ENCODE measurements at regions not wholly inside any gene's neighbourhood (a gene's known extent, or its start where the extent isn't known, plus 50 kb on each side); places are given as distances from the start of the nearest gene placed in this dataset.

GRCh38 chr10:52631146-52631545 lies 141.4 kb downstream of the MBL2 start:
- H3K4me1 ChIP-seq (ENCODE audit: control insufficient read depth, insufficient read depth, low read length) = no peaks in the 10 kb centered on the region
- no peak overlapping the region for H4K91ac ChIP-seq (ENCODE audit: insufficient read depth, low read depth, low read length)
- 71% methylated on average over 1 of the region's 2 CpGs; no CpG with 5 or more reads in 1 of the 2 experiments for WGBS, 2 experiments (ENCODE audit: extremely low coverage in 2 of 2, insufficient read length in 1 of 2)
- no peak overlapping the region for H4K5ac ChIP-seq (ENCODE audit: low read depth, low read length)
- H2BK120ac ChIP-seq (ENCODE audit: low read depth, low read length) = no peak overlapping the region
- no peak overlapping the region for H3K56ac ChIP-seq (ENCODE audit: extremely low read depth, insufficient read depth, low read length)
- no peak overlapping the region for H4K8ac ChIP-seq (ENCODE audit: low read depth in 2 of 2, low read length in 2 of 2)
- no peak overlapping the region for H3K14ac ChIP-seq (replicated peaks; ENCODE audit: low read depth, low read length)
- H3K23ac ChIP-seq (ENCODE audit: low read depth, low read length) = no peak overlapping the region
- H3K18ac ChIP-seq (ENCODE audit: low read depth, low read length) = no peak overlapping the region
- ATAC-seq (ENCODE audit: low read depth) = no peak
- no peak overlapping the region for H3K4me3 ChIP-seq (ENCODE audit: insufficient read depth, low read depth, low read length)
- no peak overlapping the region for H3K4ac ChIP-seq (ENCODE audit: low read depth, low read length)
- H2AK9ac ChIP-seq (replicated peaks; ENCODE audit: low read depth, low read length, poor library complexity) = no peak overlapping the region
- no peak overlapping the region for H3K9ac ChIP-seq (ENCODE audit: low read depth, low read length)
- H2AK5ac ChIP-seq (ENCODE audit: low read depth, low read length) = no peak overlapping the region
- no peaks in the 10 kb centered on the region for H3K79me1 ChIP-seq (ENCODE audit: low read depth in 1 of 2, low read length in 2 of 2)
- H4K20me1 ChIP-seq (ENCODE audit: insufficient read depth, low read length) = no peaks in the 10 kb centered on the region
- in situ Hi-C loops (cut with MboI; ENCODE audit: low sequenced_read_pairs) = no loop called here
- ChIA-PET CTCF (no interaction called here), POLR2A (ENCODE audit: unreplicated experiment) (no interaction called here)
- no peak for DNase-seq
- H3K27ac ChIP-seq (ENCODE audit: insufficient read depth, low read length) = no peak overlapping the region
- H2BK20ac ChIP-seq (ENCODE audit: low read depth, low read length) = no peak overlapping the region
- H3K27me3 ChIP-seq (ENCODE audit: control insufficient read depth, insufficient read depth, low read length) = no peaks in the 10 kb centered on the region; the same call in 1 of the 2 replicates
- dilution Hi-C loops (cut with HindIII; ENCODE audit: low sequenced_read_pairs, unreplicated experiment) = no loop called here
- H2BK15ac ChIP-seq (ENCODE audit: low read depth, low read length) = no peak overlapping the region
- no peak overlapping the region for H3K4me2 ChIP-seq (ENCODE audit: low read depth, low read length)
- BruUV-seq (replicated peaks) = no TSS peak
- no peaks in the 10 kb centered on the region for H3K36me3 ChIP-seq (ENCODE audit: control insufficient read depth, insufficient read depth, low read length)
- no peaks in the 10 kb centered on the region for H3K9me3 ChIP-seq (ENCODE audit: control insufficient read depth, insufficient read depth, low read length)
- no peak for TF ChIP-seq POLR2A (IDR thresholded peaks at IDR 0.05; ENCODE audit: low read depth, low read length)
- TF ChIP-seq NFE2L2 (IDR thresholded peaks at IDR 0.05; ENCODE audit: low read depth, low read length) = no peak
- TF ChIP-seq SMC3 (IDR thresholded peaks at IDR 0.05; ENCODE audit: low read depth, low read length) = no peak
- TF ChIP-seq MXI1 (IDR thresholded peaks at IDR 0.05; ENCODE audit: borderline replicate concordance, low read depth, low read length) = no peak
- no peak for TF ChIP-seq FOS (IDR thresholded peaks at IDR 0.05; ENCODE audit: low read depth, low read length)
- TF ChIP-seq MAZ (IDR thresholded peaks at IDR 0.05; ENCODE audit: borderline replicate concordance, low read depth, low read length) = no peak
- TF ChIP-seq CHD1 (IDR thresholded peaks at IDR 0.05; ENCODE audit: low read depth, low read length) = no peak
- no peak overlapping the region for H2BK5ac ChIP-seq (ENCODE audit: low read depth, low read length, poor library complexity, severe bottlenecking)
- intact Hi-C loops (cut with micrococcal nuclease) = no loop called here
- H3K9me1 ChIP-seq (ENCODE audit: insufficient read depth, low read length) = peaks cover 3% of the 10 kb centered on the region; the same call in 1 of the 2 replicates
- no peak overlapping the region for H2AFZ ChIP-seq (replicated peaks; ENCODE audit: low read length, poor library complexity)

Measured in IMR-90 (cell line).